ENCODE measurements at regions not wholly inside any gene's neighbourhood (a gene's known extent, or its start where the extent isn't known, plus 50 kb on each side); places are given as distances from the start of the nearest gene placed in this dataset.

GRCh38 chr4:23741681-23742191 is 148.1 kb downstream of the PPARGC1A start:
- no peak for DNase-seq

GRCh38 chr4:23737571-23737970 is 152.3 kb downstream of the PPARGC1A start:
- no peak for DNase-seq

GRCh38 chr4:23736466-23736865 is 153.4 kb downstream of the PPARGC1A start:
- no peak for DNase-seq

- DNase-seq = no peak
Observed at GRCh38 chr4:23734000-23734399, 155.8 kb downstream of the PPARGC1A start.

- DNase-seq = no peak
Observed at GRCh38 chr4:23733476-23733875, 156.4 kb downstream of the PPARGC1A start.

GRCh38 chr4:23730998-23731397 is 158.8 kb downstream of the PPARGC1A start:
- no peak for DNase-seq

GRCh38 chr4:23728971-23729370 is 160.9 kb downstream of the PPARGC1A start:
- no peak for DNase-seq

- no peak for DNase-seq
Observed at GRCh38 chr4:23728393-23728792, 161.5 kb downstream of the PPARGC1A start.

GRCh38 chr4:23720556-23720955 is 169.3 kb downstream of the PPARGC1A start:
- DNase-seq = no peak

- no peak for DNase-seq
Observed at GRCh38 chr4:23718435-23718834, 171.4 kb downstream of the PPARGC1A start.

GRCh38 chr4:23717528-23718248 is 172.2 kb downstream of the PPARGC1A start:
- no peak for DNase-seq

- no peak for DNase-seq
Observed at GRCh38 chr4:23710298-23710697, 179.5 kb downstream of the PPARGC1A start.

- no peak for DNase-seq
Observed at GRCh38 chr4:23707652-23708026, 182.2 kb downstream of the PPARGC1A start.

GRCh38 chr4:23706972-23707651 is 182.7 kb downstream of the PPARGC1A start:
- DNase-seq = no peak

GRCh38 chr4:23700197-23700596 is 189.7 kb downstream of the PPARGC1A start:
- no peak for DNase-seq

GRCh38 chr4:23697722-23698121 is 192.1 kb downstream of the PPARGC1A start:
- DNase-seq = no peak

- no peak for DNase-seq
Observed at GRCh38 chr4:23697001-23697528, 192.8 kb downstream of the PPARGC1A start.

- DNase-seq = no peak
Observed at GRCh38 chr4:23686169-23686897, 203.5 kb downstream of the PPARGC1A start.

- DNase-seq = no peak
Observed at GRCh38 chr4:23685471-23685870, 204.4 kb downstream of the PPARGC1A start.

- DNase-seq = no peak
Observed at GRCh38 chr4:23680671-23681518, 209.0 kb downstream of the PPARGC1A start.

- DNase-seq = no peak
Observed at GRCh38 chr4:23674694-23675093, 215.2 kb downstream of the PPARGC1A start.

GRCh38 chr4:23667659-23668058 is 222.2 kb downstream of the PPARGC1A start:
- DNase-seq = no peak

- no peak for DNase-seq
Observed at GRCh38 chr4:23660865-23661264, 229.0 kb downstream of the PPARGC1A start.

All from NCI-H774 (cell line).